MM.1S (cell line): ENCODE measurements at regions not wholly inside any gene's neighbourhood (a gene's known extent, or its start where the extent isn't known, plus 50 kb on each side); places are given as distances from the start of the nearest gene placed in this dataset.

Experiments
- DNase-seq: peaks from one replicate; pipeline ENCODE4 v3.0.0-alpha.2; 2015
- H2AFZ ChIP-seq: fragments of 300-600 bp; sonication (generic); 2 replicates; pipeline ENCODE4 v1.6.0; 2016; ENCODE audit warnings: antibody characterized with exemption, low read length
- H3F3A ChIP-seq: fragments of 300-600 bp; sonication (generic); 2 replicates; pipeline ENCODE4 v1.6.1; 2016; ENCODE audit warnings: mild to moderate bottlenecking, antibody characterized with exemption, low read length, moderate library complexity, mixed read lengths; ENCODE audit not compliant: insufficient read depth
- H3K27ac ChIP-seq: fragments of 300-600 bp; sonication (generic); 2 replicates; pipeline ENCODE4 v1.5.1; 2016; ENCODE audit warnings: mild to moderate bottlenecking, low read length
- H3K27me3 ChIP-seq: fragments of 300-600 bp; sonication (generic); replicated peaks from 2 replicates; pipeline ENCODE4 v1.6.0; 2016; ENCODE audit warnings: low read length; ENCODE audit not compliant: insufficient read depth
- H3K36me3 ChIP-seq: fragments of 300-600 bp; sonication (generic); replicated peaks from 2 replicates; pipeline ENCODE4 v1.6.1; 2016; ENCODE audit warnings: mild to moderate bottlenecking, low read length, mixed read lengths; ENCODE audit not compliant: insufficient read depth
- H3K4me1 ChIP-seq: fragments of 300-600 bp; sonication (generic); 2 replicates; pipeline ENCODE4 v1.6.1; 2016; ENCODE audit warnings: low read length, mixed read lengths
- H3K4me2 ChIP-seq: fragments of 300-600 bp; sonication (generic); 2 replicates; pipeline ENCODE4 v1.6.0; 2016; ENCODE audit warnings: low read depth, low read length
- H3K4me3 ChIP-seq: fragments of 300-600 bp; sonication (generic); 2 replicates; pipeline ENCODE4 v1.5.1; 2016; ENCODE audit warnings: low read length, mixed read lengths
- H3K79me2 ChIP-seq: fragments of 300-600 bp; sonication (generic); 2 replicates; pipeline ENCODE4 v1.6.1; 2016; ENCODE audit warnings: mixed run types, low read length, mixed read lengths
- H3K9ac ChIP-seq: fragments of 300-600 bp; sonication (generic); 2 replicates; pipeline ENCODE4 v1.6.1; 2016; ENCODE audit warnings: low read length, mixed read lengths
- H3K9me2 ChIP-seq: fragments of 300-600 bp; sonication (generic); replicated peaks from 2 replicates; pipeline ENCODE4 v1.6.1; 2016; ENCODE audit warnings: mild to moderate bottlenecking, low read length, mixed read lengths; ENCODE audit not compliant: insufficient read depth
- H3K9me3 ChIP-seq: fragments of 300-600 bp; sonication (generic); replicated peaks from 2 replicates; pipeline ENCODE4 v1.6.1; 2016; ENCODE audit warnings: mild to moderate bottlenecking, low read length, mixed read lengths; ENCODE audit not compliant: insufficient read depth
- H4K20me1 ChIP-seq: fragments of 300-600 bp; sonication (generic); 2 replicates; pipeline ENCODE4 v1.6.1; 2016; ENCODE audit warnings: mild to moderate bottlenecking, low read length, moderate library complexity, mixed read lengths; ENCODE audit not compliant: insufficient read depth
- CTCF ChIP-seq: fragments of 300-600 bp; sonication (generic); IDR thresholded peaks from 2 replicates; pipeline ENCODE4 v1.5.1; 2016; ENCODE audit warnings: antibody characterized with exemption, low read length, mixed read lengths
- EZH2 ChIP-seq: fragments of 300-600 bp; sonication (generic); optimal IDR thresholded peaks from 2 replicates; pipeline ENCODE3; 2017; ENCODE audit warnings: low read depth, mild to moderate bottlenecking, antibody characterized with exemption, low read length, mixed read lengths
- EZH2phosphoT487 ChIP-seq: fragments of 300-600 bp; sonication (generic); IDR thresholded peaks from 2 replicates; pipeline ENCODE4 v1.6.1; 2018; ENCODE audit warnings: antibody characterized with exemption, low read length

DNA sequence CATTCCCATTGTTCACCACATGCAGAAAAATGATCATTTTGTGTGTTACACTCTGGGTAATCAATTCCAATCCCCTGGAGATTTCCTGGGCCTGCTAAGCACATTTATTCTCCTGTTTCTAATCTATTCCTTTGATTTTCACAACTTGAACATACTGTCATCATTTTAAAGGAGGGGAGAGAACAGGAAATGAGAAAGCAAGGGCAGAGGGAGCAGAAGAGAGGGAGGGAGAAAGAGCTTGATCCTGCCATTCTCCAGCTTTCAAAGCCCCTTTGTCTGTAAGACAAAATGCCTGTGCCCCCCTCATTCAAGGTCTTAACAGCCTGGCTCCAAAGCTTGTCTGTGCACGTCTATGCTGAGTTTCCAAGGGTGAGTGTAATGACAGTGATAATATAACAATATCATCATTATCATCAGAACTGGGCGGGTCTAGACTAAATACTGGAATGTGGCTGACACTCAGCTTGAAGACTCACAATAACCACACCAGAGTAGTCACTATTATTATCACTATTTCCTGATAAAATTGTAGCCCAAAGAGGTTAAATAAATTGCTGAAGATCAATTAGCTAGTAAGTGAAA is 164.4 kb upstream of the KLHL29 start:
- H3K4me1 ChIP-seq, result no peaks in the 10 kb centered on the region
- no peaks in the 10 kb centered on the region for H3K9me2 ChIP-seq
- H3K4me2 ChIP-seq, result no peak overlapping the region
- H2AFZ ChIP-seq, result no peak overlapping the region
- no peak for DNase-seq
- no peak overlapping the region for H3K4me3 ChIP-seq
- no peaks in the 10 kb centered on the region for H3K27me3 ChIP-seq
- H3K36me3 ChIP-seq, result no peaks in the 10 kb centered on the region
- H3K27ac ChIP-seq, result no peak overlapping the region
- no peak overlapping the region for H3K9ac ChIP-seq
- H3F3A ChIP-seq, result no peaks in the 10 kb centered on the region
- H4K20me1 ChIP-seq, result no peaks in the 10 kb centered on the region
- TF ChIP-seq EZH2, result no peak
- no peak for TF ChIP-seq EZH2phosphoT487
- H3K9me3 ChIP-seq, result no peaks in the 10 kb centered on the region
- no peaks in the 10 kb centered on the region for H3K79me2 ChIP-seq

DNA sequence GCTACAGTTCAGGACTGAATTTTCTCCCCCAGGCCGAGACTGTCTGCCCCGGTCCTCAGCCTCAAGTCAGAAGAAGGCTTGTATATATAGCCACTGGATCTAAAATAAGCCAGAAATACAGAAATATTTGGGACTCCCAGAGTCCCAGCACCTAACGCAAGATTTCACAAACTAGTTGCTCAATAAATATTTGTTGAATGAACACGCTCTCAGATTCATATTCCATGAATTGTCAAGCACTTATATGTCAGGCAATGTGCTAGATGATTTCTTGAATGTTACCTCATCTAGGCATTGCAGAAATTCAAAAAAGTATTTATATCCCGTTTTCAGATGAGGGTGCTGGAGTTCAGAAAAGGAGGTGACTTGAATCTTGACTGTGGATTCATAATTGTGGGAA is 163.7 kb upstream of the KLHL29 start:
- Histone ChIP-seq H3K9me3 (no peaks in the 10 kb centered on the region), H3K27ac (no peak overlapping the region), H4K20me1 (no peaks in the 10 kb centered on the region), H3K79me2 (no peaks in the 10 kb centered on the region), H3K4me2 (no peak overlapping the region), H3K27me3 (no peaks in the 10 kb centered on the region), H3K36me3 (no peaks in the 10 kb centered on the region), H2AFZ (no peak overlapping the region), H3K9ac (no peak overlapping the region), H3K4me1 (no peaks in the 10 kb centered on the region), H3K9me2 (no peaks in the 10 kb centered on the region), H3F3A (no peaks in the 10 kb centered on the region), H3K4me3 (no peak overlapping the region)
- DNase-seq, result no peak
- no peak for TF ChIP-seq CTCF
- no peak for TF ChIP-seq EZH2
- TF ChIP-seq EZH2phosphoT487, result no peak

GRCh38 chr2:23221901-23222300 is 163.1 kb upstream of the KLHL29 start:
- Histone ChIP-seq H3F3A (no peaks in the 10 kb centered on the region), H3K27ac (no peak overlapping the region), H3K9me3 (no peaks in the 10 kb centered on the region), H4K20me1 (no peaks in the 10 kb centered on the region), H3K4me1 (no peaks in the 10 kb centered on the region), H3K9ac (no peak overlapping the region), H3K4me2 (no peak overlapping the region), H3K79me2 (no peaks in the 10 kb centered on the region), H3K4me3 (no peak overlapping the region), H3K9me2 (no peaks in the 10 kb centered on the region), H2AFZ (no peak overlapping the region), H3K36me3 (no peaks in the 10 kb centered on the region), H3K27me3 (no peaks in the 10 kb centered on the region)
- no peak for DNase-seq
- TF ChIP-seq EZH2, result no peak

GRCh38 chr2:23230885-23231284 is 154.1 kb upstream of the KLHL29 start:
- H3K27ac ChIP-seq, result no peak overlapping the region
- no peak overlapping the region for H3K4me3 ChIP-seq
- no peaks in the 10 kb centered on the region for H3K79me2 ChIP-seq
- H3K4me1 ChIP-seq, result no peaks in the 10 kb centered on the region
- H3K9me2 ChIP-seq, result no peaks in the 10 kb centered on the region
- no peaks in the 10 kb centered on the region for H3F3A ChIP-seq
- DNase-seq, result no peak
- no peaks in the 10 kb centered on the region for H3K36me3 ChIP-seq
- TF ChIP-seq EZH2phosphoT487 (no peak), CTCF (no peak), EZH2 (no peak)
- no peak overlapping the region for H3K4me2 ChIP-seq
- no peaks in the 10 kb centered on the region for H3K9me3 ChIP-seq
- H3K9ac ChIP-seq, result no peak overlapping the region
- H3K27me3 ChIP-seq, result no peaks in the 10 kb centered on the region
- H4K20me1 ChIP-seq, result no peaks in the 10 kb centered on the region
- no peak overlapping the region for H2AFZ ChIP-seq
